Neural progenitor cell (in vitro differentiated cells): ENCODE measurements at regions not wholly inside any gene's neighbourhood (a gene's known extent, or its start where the extent isn't known, plus 50 kb on each side); places are given as distances from the start of the nearest gene placed in this dataset.

Experiments
- DNase-seq: peaks from one replicate; pipeline ENCODE4 v3.0.0-alpha.2; 2016; ENCODE audit warnings: low spot score
- H2AFZ ChIP-seq: fragments of 200-600 bp; sonication (generic); replicated peaks from 2 replicates; pipeline ENCODE4 v1.6.1; 2016; ENCODE audit warnings: antibody characterized with exemption
- H3F3A ChIP-seq: fragments of 200-600 bp; sonication (generic); 2 replicates; pipeline ENCODE4 v1.6.1; 2016; ENCODE audit warnings: antibody characterized with exemption, low read depth
- H3K27ac ChIP-seq: fragments of 200-600 bp; sonication (generic); 2 replicates; pipeline ENCODE4 v1.5.1; 2016; ENCODE audit warnings: mild to moderate bottlenecking
- H3K27me3 ChIP-seq: fragments of 200-600 bp; sonication (generic); 2 replicates; pipeline ENCODE4 v1.6.1; 2016; ENCODE audit warnings: mild to moderate bottlenecking, moderate library complexity
- H3K36me3 ChIP-seq: fragments of 200-600 bp; sonication (generic); 2 replicates; pipeline ENCODE4 v1.5.1; 2016
- H3K4me1 ChIP-seq: fragments of 200-600 bp; sonication (generic); 2 replicates; pipeline ENCODE4 v1.6.1; 2016; ENCODE audit warnings: mixed run types
- H3K4me2 ChIP-seq: fragments of 200-600 bp; sonication (generic); 2 replicates; pipeline ENCODE4 v1.6.1; 2016
- H3K4me3 ChIP-seq: fragments of 200-600 bp; sonication (generic); 2 replicates; pipeline ENCODE4 v1.5.1; 2016
- H3K79me2 ChIP-seq: fragments of 200-600 bp; sonication (generic); 2 replicates; pipeline ENCODE4 v1.6.1; 2016; ENCODE audit warnings: low read depth
- H3K9ac ChIP-seq: fragments of 200-600 bp; sonication (generic); 2 replicates; pipeline ENCODE4 v1.6.1; 2016
- H3K9me3 ChIP-seq: fragments of 200-600 bp; sonication (generic); 2 replicates; pipeline ENCODE4 v1.5.1; 2016; ENCODE audit warnings: low read depth
- H4K20me1 ChIP-seq: fragments of 200-600 bp; sonication (generic); 2 replicates; pipeline ENCODE4 v1.6.1; 2016; ENCODE audit warnings: low read depth
- H3K27ac Mint-ChIP-seq: 3 replicates; pipeline ENCODE4 v1.8.0; 2021; ENCODE audit warnings: mixed read lengths
- H3K27me3 Mint-ChIP-seq: 2 replicates; pipeline ENCODE4 v1.8.0; 2022; ENCODE audit warnings: low read depth, mild to moderate bottlenecking, inconsistent platforms, moderate library complexity, mixed read lengths; ENCODE audit not compliant: insufficient read depth
- H3K36me3 Mint-ChIP-seq: 3 replicates; pipeline ENCODE4 v1.8.0; 2021; ENCODE audit warnings: mixed read lengths
- H3K4me1 Mint-ChIP-seq: 3 replicates; pipeline ENCODE4 v1.8.0; 2021; ENCODE audit warnings: mixed read lengths
- H3K4me3 Mint-ChIP-seq: 3 replicates; pipeline ENCODE4 v1.8.0; 2021; ENCODE audit warnings: mild to moderate bottlenecking, moderate library complexity, mixed read lengths
- H3K9me3 Mint-ChIP-seq: 3 replicates; pipeline ENCODE4 v1.8.0; 2020; ENCODE audit warnings: mixed read lengths
- EZH2 ChIP-seq: fragments of 200-600 bp; sonication (generic); IDR thresholded peaks from 2 replicates; pipeline ENCODE4 v1.6.1; 2017; ENCODE audit warnings: antibody characterized with exemption, mild to moderate bottlenecking, moderate library complexity
- EZH2phosphoT487 ChIP-seq: fragments of 200-600 bp; sonication (generic); IDR thresholded peaks from 2 replicates; pipeline ENCODE4 v1.6.1; 2017; ENCODE audit warnings: antibody characterized with exemption
- TF ChIP-seq, protein P1 (sequence below): fragments of 200-600 bp; sonication (generic); IDR thresholded peaks from 2 replicates; pipeline ENCODE4 v1.5.1; 2017; ENCODE audit warnings: antibody characterized with exemption, mild to moderate bottlenecking

DNA sequence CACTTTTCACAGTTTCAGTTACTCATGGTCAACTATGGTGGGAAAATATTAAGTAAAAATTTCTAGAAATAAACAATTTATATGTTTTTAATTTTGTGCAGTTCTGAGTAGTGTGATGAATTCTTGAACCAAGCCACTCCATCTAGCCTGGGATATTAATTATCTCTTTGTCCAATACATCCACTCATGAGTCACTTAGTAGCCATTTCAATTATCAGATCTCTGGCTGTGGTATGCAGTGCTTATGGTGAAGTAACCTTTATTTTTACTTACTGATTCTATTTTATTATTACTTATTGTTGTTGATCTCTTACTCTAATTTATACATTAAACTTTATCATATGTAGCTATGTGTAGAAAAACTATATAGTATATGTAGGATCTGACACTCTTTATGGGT lies 128.9 kb upstream of the KLHL1 start:
- peaks cover 3% of the 10 kb centered on the region for H3K27me3 Mint-ChIP-seq
- Histone ChIP-seq H3F3A (no peaks in the 10 kb centered on the region), H3K36me3 (no peaks in the 10 kb centered on the region), H3K27ac (no peak overlapping the region), H3K79me2 (no peaks in the 10 kb centered on the region), H3K9ac (no peak overlapping the region), H4K20me1 (no peaks in the 10 kb centered on the region), H3K4me2 (no peak overlapping the region), H3K4me3 (no peak overlapping the region), H3K4me1 (no peaks in the 10 kb centered on the region), H3K9me3 (no peaks in the 10 kb centered on the region), H2AFZ (no peak overlapping the region), H3K27me3 (no peaks in the 10 kb centered on the region)
- no peak overlapping the region for H3K27ac Mint-ChIP-seq
- H3K9me3 Mint-ChIP-seq, result peaks cover 2% of the 10 kb centered on the region
- no peaks in the 10 kb centered on the region for H3K36me3 Mint-ChIP-seq
- H3K4me3 Mint-ChIP-seq, result no peak overlapping the region
- DNase-seq, result no peak
- peaks cover 10% of the 10 kb centered on the region for H3K4me1 Mint-ChIP-seq
- TF ChIP-seq, protein P1, sequence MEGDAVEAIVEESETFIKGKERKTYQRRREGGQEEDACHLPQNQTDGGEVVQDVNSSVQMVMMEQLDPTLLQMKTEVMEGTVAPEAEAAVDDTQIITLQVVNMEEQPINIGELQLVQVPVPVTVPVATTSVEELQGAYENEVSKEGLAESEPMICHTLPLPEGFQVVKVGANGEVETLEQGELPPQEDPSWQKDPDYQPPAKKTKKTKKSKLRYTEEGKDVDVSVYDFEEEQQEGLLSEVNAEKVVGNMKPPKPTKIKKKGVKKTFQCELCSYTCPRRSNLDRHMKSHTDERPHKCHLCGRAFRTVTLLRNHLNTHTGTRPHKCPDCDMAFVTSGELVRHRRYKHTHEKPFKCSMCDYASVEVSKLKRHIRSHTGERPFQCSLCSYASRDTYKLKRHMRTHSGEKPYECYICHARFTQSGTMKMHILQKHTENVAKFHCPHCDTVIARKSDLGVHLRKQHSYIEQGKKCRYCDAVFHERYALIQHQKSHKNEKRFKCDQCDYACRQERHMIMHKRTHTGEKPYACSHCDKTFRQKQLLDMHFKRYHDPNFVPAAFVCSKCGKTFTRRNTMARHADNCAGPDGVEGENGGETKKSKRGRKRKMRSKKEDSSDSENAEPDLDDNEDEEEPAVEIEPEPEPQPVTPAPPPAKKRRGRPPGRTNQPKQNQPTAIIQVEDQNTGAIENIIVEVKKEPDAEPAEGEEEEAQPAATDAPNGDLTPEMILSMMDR, result no peak
- no peak for TF ChIP-seq EZH2
- no peak for TF ChIP-seq EZH2phosphoT487

DNA sequence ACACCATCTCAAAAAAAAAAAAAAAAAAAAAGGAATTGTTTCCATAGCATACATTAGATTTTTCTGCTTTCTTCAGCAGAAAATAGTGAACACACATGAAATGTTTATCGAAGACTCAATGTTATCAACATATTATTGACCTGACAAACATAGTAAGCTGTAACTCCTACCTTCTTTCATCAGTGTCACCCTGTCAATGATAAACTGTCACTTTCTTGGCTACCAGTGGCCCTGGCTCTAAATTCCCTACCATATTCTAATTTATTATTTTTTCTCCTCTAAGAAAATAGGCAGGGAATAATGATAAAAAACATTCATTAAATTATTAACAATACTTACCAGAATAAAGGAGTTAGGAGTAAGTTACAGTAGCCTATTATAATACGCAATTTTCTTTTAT lies 127.3 kb upstream of the KLHL1 start:
- no peak overlapping the region for H3K27ac Mint-ChIP-seq
- H3K9me3 Mint-ChIP-seq, result peaks cover 2% of the 10 kb centered on the region
- H3K36me3 ChIP-seq, result no peaks in the 10 kb centered on the region
- no peak overlapping the region for H3K9ac ChIP-seq
- H3K27ac ChIP-seq, result no peak overlapping the region
- H3K27me3 Mint-ChIP-seq, result no peaks in the 10 kb centered on the region
- H3K4me1 Mint-ChIP-seq, result no peaks in the 10 kb centered on the region
- no peaks in the 10 kb centered on the region for H4K20me1 ChIP-seq
- H3K4me3 Mint-ChIP-seq, result no peak overlapping the region
- H3K36me3 Mint-ChIP-seq, result no peaks in the 10 kb centered on the region
- no peak for DNase-seq
- H3K27me3 ChIP-seq, result no peaks in the 10 kb centered on the region
- H3K4me1 ChIP-seq, result no peaks in the 10 kb centered on the region
- TF ChIP-seq EZH2, result no peak
- no peak for TF ChIP-seq EZH2phosphoT487
- TF ChIP-seq, protein P1, result no peak
- H3F3A ChIP-seq, result no peaks in the 10 kb centered on the region
- no peak overlapping the region for H2AFZ ChIP-seq
- no peaks in the 10 kb centered on the region for H3K9me3 ChIP-seq
- no peaks in the 10 kb centered on the region for H3K79me2 ChIP-seq
- no peak overlapping the region for H3K4me2 ChIP-seq
- H3K4me3 ChIP-seq, result no peak overlapping the region

DNA sequence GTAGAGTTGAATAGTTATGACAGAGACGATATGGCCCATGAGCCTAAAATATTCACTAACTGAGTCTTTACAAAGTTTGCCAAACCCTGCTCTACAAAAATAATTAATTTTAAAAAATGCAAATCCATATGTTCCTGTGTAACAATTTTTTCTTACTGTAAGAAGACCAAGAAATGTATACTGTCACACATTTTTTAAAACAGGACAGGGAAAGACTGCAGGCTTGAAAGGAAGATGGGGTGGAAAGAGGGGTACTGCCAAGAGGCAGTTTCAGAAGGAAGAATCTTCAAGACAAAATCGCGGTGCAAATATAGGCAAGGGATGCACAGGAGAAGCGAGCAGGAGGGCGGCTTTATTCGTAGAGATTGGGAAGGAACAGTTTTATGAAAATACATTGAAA lies 115.7 kb upstream of the KLHL1 start:
- Histone ChIP-seq H3K27me3 (no peaks in the 10 kb centered on the region), H3K79me2 (no peaks in the 10 kb centered on the region), H3K9ac (no peak overlapping the region), H3K4me3 (no peak overlapping the region), H3F3A (no peaks in the 10 kb centered on the region), H2AFZ (no peak overlapping the region), H3K36me3 (no peaks in the 10 kb centered on the region), H4K20me1 (no peaks in the 10 kb centered on the region), H3K4me2 (no peak overlapping the region), H3K27ac (no peak overlapping the region), H3K4me1 (no peaks in the 10 kb centered on the region), H3K9me3 (no peaks in the 10 kb centered on the region)
- no peaks in the 10 kb centered on the region for H3K36me3 Mint-ChIP-seq
- H3K27ac Mint-ChIP-seq, result no peak overlapping the region
- DNase-seq, result no peak
- H3K27me3 Mint-ChIP-seq, result no peaks in the 10 kb centered on the region
- no peak overlapping the region for H3K4me3 Mint-ChIP-seq
- H3K4me1 Mint-ChIP-seq, result no peaks in the 10 kb centered on the region
- H3K9me3 Mint-ChIP-seq, result no peaks in the 10 kb centered on the region
- TF ChIP-seq, protein P1, result no peak
- no peak for TF ChIP-seq EZH2phosphoT487
- TF ChIP-seq EZH2, result no peak

GRCh38 chr13:70222926-70223325 lies 114.7 kb upstream of the KLHL1 start:
- no peaks in the 10 kb centered on the region for H3K79me2 ChIP-seq
- Mint-ChIP-seq H3K4me3 (no peak overlapping the region), H3K9me3 (no peaks in the 10 kb centered on the region), H3K4me1 (no peaks in the 10 kb centered on the region), H3K36me3 (no peaks in the 10 kb centered on the region), H3K27ac (no peak overlapping the region), H3K27me3 (no peaks in the 10 kb centered on the region)
- no peak overlapping the region for H3K4me2 ChIP-seq
- H3K9me3 ChIP-seq, result no peaks in the 10 kb centered on the region
- no peak overlapping the region for H3K9ac ChIP-seq
- H3K4me3 ChIP-seq, result no peak overlapping the region
- H3K4me1 ChIP-seq, result no peaks in the 10 kb centered on the region
- H3K27ac ChIP-seq, result no peak overlapping the region
- H3K27me3 ChIP-seq, result no peaks in the 10 kb centered on the region
- no peaks in the 10 kb centered on the region for H3K36me3 ChIP-seq
- H2AFZ ChIP-seq, result no peak overlapping the region
- no peaks in the 10 kb centered on the region for H3F3A ChIP-seq
- TF ChIP-seq EZH2phosphoT487 (no peak), EZH2 (no peak)
- TF ChIP-seq, protein P1, result no peak
- no peak for DNase-seq
- H4K20me1 ChIP-seq, result no peaks in the 10 kb centered on the region
